ENCODE measurements at regions not wholly inside any gene's neighbourhood (a gene's known extent, or its start where the extent isn't known, plus 50 kb on each side); places are given as distances from the start of the nearest gene placed in this dataset.

DNA sequence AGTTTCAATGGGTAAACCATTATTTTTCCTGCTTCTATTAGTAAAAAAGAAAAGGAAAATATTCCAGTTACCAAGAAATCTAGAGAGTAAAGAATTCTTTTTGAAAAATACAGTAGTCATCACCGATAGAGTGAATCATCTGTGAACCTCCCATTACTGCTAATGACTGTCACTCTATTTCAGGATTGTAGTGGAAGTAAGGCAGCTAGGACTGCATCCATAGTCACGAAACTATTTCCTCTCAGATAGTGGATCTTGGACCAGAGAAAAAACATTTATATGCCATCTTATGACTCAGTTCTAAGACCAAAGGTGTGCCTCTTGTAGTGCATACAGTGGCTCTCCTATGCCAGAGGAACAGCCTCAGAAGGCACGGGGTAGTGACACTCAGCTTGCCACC, 173.9 kb upstream of the PLEKHA5 start:
- ATAC-seq (no peak), DNase-seq (no peak)
- ChIA-PET CTCF (no interaction called here), POLR2A (interaction anchor here (0.6 kb wide), 1 partner anchor 415 kb away, joined by 3 read pairs; no protein-coding TSS in a partner anchor)
- no peak overlapping the region for H3K4me3 Mint-ChIP-seq
- H3K4me1 Mint-ChIP-seq (ENCODE audit: low read depth) = no peaks in the 10 kb centered on the region
- no peaks in the 10 kb centered on the region for H3K9me3 Mint-ChIP-seq (ENCODE audit: insufficient read depth)
- H3K36me3 Mint-ChIP-seq (ENCODE audit: low read depth) = no peaks in the 10 kb centered on the region
- H3K27me3 Mint-ChIP-seq (ENCODE audit: low read depth) = no peaks in the 10 kb centered on the region
- H3K27ac Mint-ChIP-seq = no peak overlapping the region

- Mint-ChIP-seq H3K27me3 (ENCODE audit: low read depth) (no peaks in the 10 kb centered on the region), H3K27ac (no peak overlapping the region), H3K4me3 (no peak overlapping the region), H3K4me1 (ENCODE audit: low read depth) (no peaks in the 10 kb centered on the region), H3K9me3 (ENCODE audit: insufficient read depth) (no peaks in the 10 kb centered on the region), H3K36me3 (ENCODE audit: low read depth) (no peaks in the 10 kb centered on the region)
- ATAC-seq (no peak), DNase-seq (no peak)
- POLR2A ChIA-PET = no interaction called here
- CTCF ChIA-PET = no interaction called here
These were observed 164.3 kb upstream of the PLEKHA5 start for GRCh38 chr12:18965203-18965602.

DNA sequence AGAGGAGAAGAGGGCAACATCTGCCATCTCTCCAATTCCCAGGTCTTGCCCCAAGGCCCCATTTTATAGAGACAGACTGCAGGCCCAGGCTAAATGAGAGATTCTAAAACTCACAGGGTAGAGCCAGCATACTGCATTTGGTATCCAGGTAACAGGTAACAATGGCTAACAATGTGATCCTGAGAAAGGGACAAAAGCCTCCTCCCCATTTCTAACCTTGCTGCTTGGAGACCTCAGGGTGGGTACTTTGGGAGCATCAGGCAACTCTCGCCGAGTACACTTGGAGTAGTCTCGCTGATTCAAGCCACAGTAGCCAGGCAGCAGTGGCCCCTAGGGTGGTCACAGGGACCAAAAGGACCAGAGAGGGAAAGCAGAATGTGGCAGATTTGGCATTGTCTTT, 162.6 kb upstream of the PLEKHA5 start:
- H3K27me3 Mint-ChIP-seq (ENCODE audit: low read depth) = no peaks in the 10 kb centered on the region

GRCh38 chr12:18967814-18968213, 161.7 kb upstream of the PLEKHA5 start:
- DNase-seq (no peak), ATAC-seq (no peak)
- Mint-ChIP-seq H3K27ac (no peak overlapping the region), H3K27me3 (ENCODE audit: low read depth) (no peaks in the 10 kb centered on the region), H3K4me1 (ENCODE audit: low read depth) (no peaks in the 10 kb centered on the region), H3K9me3 (ENCODE audit: insufficient read depth) (no peaks in the 10 kb centered on the region), H3K36me3 (ENCODE audit: low read depth) (no peaks in the 10 kb centered on the region), H3K4me3 (no peak overlapping the region)
- ChIA-PET CTCF (no interaction called here), POLR2A (no interaction called here)

More for the DNA sequence above, 162.6 kb upstream of the PLEKHA5 start:
- Mint-ChIP-seq H3K9me3 (ENCODE audit: insufficient read depth) (no peaks in the 10 kb centered on the region), H3K36me3 (ENCODE audit: low read depth) (no peaks in the 10 kb centered on the region), H3K4me3 (no peak overlapping the region), H3K27ac (no peak overlapping the region), H3K4me1 (ENCODE audit: low read depth) (no peaks in the 10 kb centered on the region)
- POLR2A ChIA-PET = no interaction called here
- ATAC-seq (no peak), DNase-seq (no peak)
- CTCF ChIA-PET = no interaction called here

DNA sequence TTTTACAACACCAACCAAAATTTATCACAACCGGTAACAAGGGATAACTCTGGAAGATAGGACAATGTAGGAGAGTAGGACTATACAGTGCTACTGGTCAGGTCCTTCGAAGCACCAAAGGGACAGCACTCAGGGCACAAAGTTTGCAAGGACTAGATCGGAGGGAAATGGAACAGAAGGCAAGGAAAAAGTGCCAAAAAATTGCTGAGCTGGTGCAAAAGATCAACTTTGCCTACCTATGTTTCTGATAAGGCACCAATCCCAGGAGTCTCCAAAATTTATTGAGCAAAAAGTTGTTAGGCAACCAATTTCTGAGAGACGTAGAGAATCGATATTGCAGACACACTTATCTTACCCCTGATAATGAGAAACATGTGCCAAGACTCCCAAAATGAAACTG, 160.0 kb upstream of the PLEKHA5 start:
- CTCF ChIA-PET = no interaction called here

GRCh38 chr12:18970603-18971002, 158.9 kb upstream of the PLEKHA5 start:
- Mint-ChIP-seq H3K27ac (no peak overlapping the region), H3K36me3 (ENCODE audit: low read depth) (no peaks in the 10 kb centered on the region), H3K4me3 (no peak overlapping the region), H3K27me3 (ENCODE audit: low read depth) (no peaks in the 10 kb centered on the region), H3K9me3 (ENCODE audit: insufficient read depth) (no peaks in the 10 kb centered on the region), H3K4me1 (ENCODE audit: low read depth) (no peaks in the 10 kb centered on the region)
- DNase-seq (no peak), ATAC-seq (no peak)
- POLR2A ChIA-PET = no interaction called here
- CTCF ChIA-PET = no interaction called here

More for the DNA sequence above, 160.0 kb upstream of the PLEKHA5 start:
- no peak for ATAC-seq
- Mint-ChIP-seq H3K36me3 (ENCODE audit: low read depth) (no peaks in the 10 kb centered on the region), H3K9me3 (ENCODE audit: insufficient read depth) (no peaks in the 10 kb centered on the region), H3K4me3 (no peak overlapping the region), H3K4me1 (ENCODE audit: low read depth) (no peaks in the 10 kb centered on the region), H3K27ac (no peak overlapping the region), H3K27me3 (ENCODE audit: low read depth) (no peaks in the 10 kb centered on the region)
- POLR2A ChIA-PET = no interaction called here
- no peak for DNase-seq

GRCh38 chr12:18971932-18972331, 157.6 kb upstream of the PLEKHA5 start:
- ATAC-seq (no peak), DNase-seq (no peak)
- Mint-ChIP-seq H3K9me3 (ENCODE audit: insufficient read depth) (no peaks in the 10 kb centered on the region), H3K27me3 (ENCODE audit: low read depth) (no peaks in the 10 kb centered on the region), H3K36me3 (ENCODE audit: low read depth) (no peaks in the 10 kb centered on the region), H3K4me3 (no peak overlapping the region), H3K27ac (no peak overlapping the region), H3K4me1 (ENCODE audit: low read depth) (no peaks in the 10 kb centered on the region)
- CTCF ChIA-PET = no interaction called here
- POLR2A ChIA-PET = no interaction called here

DNA sequence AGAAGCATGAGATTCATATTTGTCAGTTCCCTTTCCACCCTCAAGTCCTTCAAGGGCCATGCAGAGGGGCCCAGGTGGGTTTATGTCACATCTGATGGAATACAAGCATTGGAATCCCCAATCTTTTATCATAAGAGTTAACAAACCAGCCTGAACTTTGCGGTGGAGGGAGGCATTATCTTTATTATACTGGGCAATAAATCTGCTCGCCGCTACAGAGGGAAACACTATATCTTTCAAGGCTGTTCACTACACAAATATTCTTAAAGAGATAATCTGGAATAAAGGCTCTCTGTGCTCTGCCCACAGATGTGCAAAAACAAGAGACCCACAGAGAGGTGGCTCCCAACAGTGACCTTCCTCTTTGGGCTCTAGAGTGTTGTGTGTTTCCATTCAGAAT, 153.6 kb upstream of the PLEKHA5 start:
- H3K36me3 Mint-ChIP-seq (ENCODE audit: low read depth) = no peaks in the 10 kb centered on the region
- H3K27me3 Mint-ChIP-seq (ENCODE audit: low read depth) = no peaks in the 10 kb centered on the region
- H3K4me1 Mint-ChIP-seq (ENCODE audit: low read depth) = no peaks in the 10 kb centered on the region
- DNase-seq (no peak), ATAC-seq (no peak)
- peaks cover 11% of the 10 kb centered on the region for H3K9me3 Mint-ChIP-seq (ENCODE audit: insufficient read depth)
- H3K4me3 Mint-ChIP-seq = no peak overlapping the region
- ChIA-PET POLR2A (no interaction called here), CTCF (no interaction called here)
- H3K27ac Mint-ChIP-seq = no peak overlapping the region

- Mint-ChIP-seq H3K27ac (no peak overlapping the region), H3K36me3 (ENCODE audit: low read depth) (no peaks in the 10 kb centered on the region), H3K9me3 (ENCODE audit: insufficient read depth) (peaks cover 11% of the 10 kb centered on the region), H3K4me3 (no peak overlapping the region), H3K27me3 (ENCODE audit: low read depth) (no peaks in the 10 kb centered on the region), H3K4me1 (ENCODE audit: low read depth) (no peaks in the 10 kb centered on the region)
- ChIA-PET POLR2A (no interaction called here), CTCF (no interaction called here)
- DNase-seq (no peak), ATAC-seq (no peak)
These were observed 150.0 kb upstream of the PLEKHA5 start for GRCh38 chr12:18979401-18980126.

DNA sequence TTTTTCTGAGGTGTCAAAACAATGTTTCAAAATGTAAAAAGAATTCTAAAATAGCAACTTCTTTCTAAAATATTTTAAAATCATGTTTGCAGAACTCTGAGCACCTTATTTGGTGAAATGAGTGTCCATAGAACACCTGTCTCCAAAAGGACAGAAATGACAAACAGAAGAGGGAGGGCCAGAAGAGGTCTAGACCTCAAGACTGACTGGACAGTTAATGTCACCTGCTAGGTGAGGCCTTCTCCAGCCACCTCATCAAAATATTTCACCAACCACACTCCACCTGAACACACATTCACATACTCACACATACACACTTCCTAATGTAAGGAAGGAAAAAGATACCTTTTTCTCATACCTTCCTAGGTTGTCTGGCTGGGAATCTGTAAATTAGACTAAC, 147.8 kb upstream of the PLEKHA5 start:
- no peak overlapping the region for H3K4me3 Mint-ChIP-seq

DNA sequence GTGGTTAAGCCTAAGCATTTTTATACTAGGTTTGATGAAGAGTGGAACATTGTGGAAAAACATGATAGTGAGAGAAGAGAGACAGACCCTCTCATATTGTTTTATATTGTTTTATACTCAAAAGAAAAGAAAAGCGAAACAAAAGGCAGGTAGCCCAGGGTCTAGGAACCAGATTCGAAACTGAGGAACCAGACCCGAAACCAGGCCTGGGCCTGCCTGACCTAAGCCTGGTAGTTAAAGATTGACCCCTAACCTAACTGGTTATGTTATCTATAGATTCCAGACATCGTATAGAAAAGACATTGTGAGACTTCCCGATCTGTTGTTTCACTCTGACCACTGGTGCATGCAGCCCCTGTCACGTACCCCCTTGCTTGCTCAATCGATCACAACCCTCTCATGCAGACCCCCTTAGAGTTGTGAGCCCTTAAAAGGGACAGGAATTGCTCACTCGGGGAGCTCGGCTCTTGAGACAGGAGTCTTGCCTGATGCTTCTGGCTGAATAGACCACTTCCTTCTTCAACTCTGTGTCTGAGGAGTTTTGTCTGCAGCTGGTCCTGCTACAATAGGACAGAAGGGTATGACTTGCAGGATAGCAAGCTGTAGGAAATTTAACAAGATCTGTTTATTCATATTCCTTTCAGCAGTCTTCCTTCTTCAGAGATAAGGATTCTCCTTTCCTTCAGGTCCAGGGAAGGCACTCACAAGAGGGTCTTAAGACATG, 147.1 kb upstream of the PLEKHA5 start:
- H3K27ac Mint-ChIP-seq = no peak overlapping the region
- ATAC-seq (no peak), DNase-seq (no peak)
- ChIA-PET CTCF (no interaction called here), POLR2A (no interaction called here)
- H3K9me3 Mint-ChIP-seq (ENCODE audit: insufficient read depth) = peaks cover 9% of the 10 kb centered on the region
- no peaks in the 10 kb centered on the region for H3K27me3 Mint-ChIP-seq (ENCODE audit: low read depth)
- no peaks in the 10 kb centered on the region for H3K36me3 Mint-ChIP-seq (ENCODE audit: low read depth)
- no peaks in the 10 kb centered on the region for H3K4me1 Mint-ChIP-seq (ENCODE audit: low read depth)
- H3K4me3 Mint-ChIP-seq = no peak overlapping the region

More for the DNA sequence above, 147.8 kb upstream of the PLEKHA5 start:
- peaks cover 11% of the 10 kb centered on the region for H3K9me3 Mint-ChIP-seq (ENCODE audit: insufficient read depth)
- ChIA-PET CTCF (no interaction called here), POLR2A (no interaction called here)
- no peaks in the 10 kb centered on the region for H3K36me3 Mint-ChIP-seq (ENCODE audit: low read depth)
- H3K27ac Mint-ChIP-seq = no peak overlapping the region
- DNase-seq (no peak), ATAC-seq (no peak)
- no peaks in the 10 kb centered on the region for H3K4me1 Mint-ChIP-seq (ENCODE audit: low read depth)
- no peaks in the 10 kb centered on the region for H3K27me3 Mint-ChIP-seq (ENCODE audit: low read depth)

DNA sequence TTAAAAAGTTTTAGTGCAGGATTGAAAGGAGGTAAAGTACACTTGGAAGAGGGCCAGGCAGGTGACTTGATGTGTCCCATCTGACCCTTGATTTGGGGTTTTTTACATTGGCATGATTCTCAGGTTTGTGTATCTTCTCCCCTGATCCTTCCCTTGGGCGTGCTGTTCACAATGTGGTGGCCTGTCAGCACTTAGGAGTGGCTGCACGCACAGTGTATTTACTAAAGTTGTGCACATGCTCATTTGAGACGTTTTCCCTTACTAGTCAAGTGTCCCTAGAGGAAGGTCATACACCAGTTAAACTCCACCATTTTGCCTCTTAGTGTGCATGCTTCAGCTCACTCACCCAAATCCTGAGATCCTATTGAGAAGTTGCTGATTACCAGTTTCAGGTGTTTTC, 145.7 kb upstream of the PLEKHA5 start:
- DNase-seq = no peak
- CTCF ChIA-PET = no interaction called here
- no peaks in the 10 kb centered on the region for H3K27me3 Mint-ChIP-seq (ENCODE audit: low read depth)
- no peak for ATAC-seq
- H3K9me3 Mint-ChIP-seq (ENCODE audit: insufficient read depth) = peaks cover 4% of the 10 kb centered on the region
- no peak overlapping the region for H3K27ac Mint-ChIP-seq
- H3K4me3 Mint-ChIP-seq = no peak overlapping the region
- no peaks in the 10 kb centered on the region for H3K36me3 Mint-ChIP-seq (ENCODE audit: low read depth)
- H3K4me1 Mint-ChIP-seq (ENCODE audit: low read depth) = no peaks in the 10 kb centered on the region
- POLR2A ChIA-PET = no interaction called here

- CTCF ChIA-PET = no interaction called here
- ATAC-seq = no peak
- POLR2A ChIA-PET = no interaction called here
- Mint-ChIP-seq H3K4me1 (ENCODE audit: low read depth) (no peaks in the 10 kb centered on the region), H3K27me3 (ENCODE audit: low read depth) (no peaks in the 10 kb centered on the region), H3K9me3 (ENCODE audit: insufficient read depth) (no peaks in the 10 kb centered on the region), H3K4me3 (no peak overlapping the region), H3K36me3 (ENCODE audit: low read depth) (no peaks in the 10 kb centered on the region), H3K27ac (no peak overlapping the region)
- DNase-seq = no peak
These were observed 138.7 kb upstream of the PLEKHA5 start for GRCh38 chr12:18990856-18991255.
